GM19023 (cell line): ENCODE measurements at regions not wholly inside any gene's neighbourhood (a gene's known extent, or its start where the extent isn't known, plus 50 kb on each side); places are given as distances from the start of the nearest gene placed in this dataset.

ENCODE experiments used
- ATAC-seq: cut with Tn5 transposase; IDR thresholded peaks from one replicate; pipeline ENCODE4 v1.9.1; 2021; ENCODE audit warnings: mild to moderate bottlenecking, moderate library complexity; ENCODE audit not compliant: unreplicated experiment

DNA sequence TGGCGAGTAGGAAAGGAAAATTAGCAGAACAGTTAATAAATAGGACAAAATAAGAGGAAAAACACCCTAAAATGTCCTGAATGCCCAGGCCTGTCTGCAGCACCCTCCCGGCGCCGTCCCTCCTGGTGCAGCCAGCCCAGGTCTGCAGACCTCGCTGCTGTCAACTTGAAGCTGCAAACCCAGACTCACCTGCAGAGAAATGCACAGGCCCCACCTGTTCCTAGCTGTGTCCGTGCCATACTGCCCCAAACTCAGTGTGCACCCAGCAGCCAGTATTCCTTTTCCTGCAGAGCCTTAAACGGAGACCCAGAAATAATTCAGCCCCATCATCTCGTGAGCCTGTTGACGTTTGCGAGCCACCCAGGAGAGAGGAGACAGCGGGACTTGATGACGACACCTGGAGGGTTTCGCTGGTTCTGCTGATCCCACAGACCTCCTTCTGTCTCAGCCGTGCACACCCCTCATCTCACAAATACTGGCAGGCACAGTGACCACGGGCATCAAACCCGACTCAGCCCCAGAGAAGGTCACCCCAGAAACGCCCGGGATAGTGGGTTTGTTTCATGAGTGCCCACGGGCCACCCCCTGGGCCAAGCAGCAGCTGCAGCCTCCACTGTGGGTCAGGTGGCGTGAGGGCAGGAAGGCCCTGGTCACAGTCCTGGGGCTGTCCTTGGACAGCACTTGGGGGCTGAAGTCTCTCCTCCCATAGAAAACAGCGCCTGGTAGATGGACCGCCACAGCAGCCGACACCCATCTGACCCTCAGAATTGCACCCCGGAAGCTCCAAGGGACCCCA, 239.5 kb upstream of the SALL3 start:
- no peak for ATAC-seq

DNA sequence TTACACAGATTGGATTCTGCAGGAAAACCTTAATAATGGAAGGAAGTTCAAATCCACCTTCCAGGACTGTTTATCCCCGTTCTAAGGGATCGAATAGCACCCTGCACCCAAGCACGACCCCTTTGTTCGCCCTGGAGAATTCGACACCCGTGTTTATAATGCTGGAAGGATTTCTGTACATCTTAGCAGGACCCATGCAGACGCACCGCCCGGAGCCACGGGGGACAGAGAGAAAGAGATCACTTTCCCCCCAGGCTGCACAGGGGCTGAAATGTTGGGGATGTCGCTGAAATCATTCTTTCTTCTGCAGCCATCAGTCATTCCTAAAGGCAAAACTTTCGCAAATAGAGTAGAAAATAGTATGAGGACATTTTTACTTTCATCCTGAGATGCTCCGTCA, 238.7 kb upstream of the SALL3 start:
- ATAC-seq: no peak

DNA sequence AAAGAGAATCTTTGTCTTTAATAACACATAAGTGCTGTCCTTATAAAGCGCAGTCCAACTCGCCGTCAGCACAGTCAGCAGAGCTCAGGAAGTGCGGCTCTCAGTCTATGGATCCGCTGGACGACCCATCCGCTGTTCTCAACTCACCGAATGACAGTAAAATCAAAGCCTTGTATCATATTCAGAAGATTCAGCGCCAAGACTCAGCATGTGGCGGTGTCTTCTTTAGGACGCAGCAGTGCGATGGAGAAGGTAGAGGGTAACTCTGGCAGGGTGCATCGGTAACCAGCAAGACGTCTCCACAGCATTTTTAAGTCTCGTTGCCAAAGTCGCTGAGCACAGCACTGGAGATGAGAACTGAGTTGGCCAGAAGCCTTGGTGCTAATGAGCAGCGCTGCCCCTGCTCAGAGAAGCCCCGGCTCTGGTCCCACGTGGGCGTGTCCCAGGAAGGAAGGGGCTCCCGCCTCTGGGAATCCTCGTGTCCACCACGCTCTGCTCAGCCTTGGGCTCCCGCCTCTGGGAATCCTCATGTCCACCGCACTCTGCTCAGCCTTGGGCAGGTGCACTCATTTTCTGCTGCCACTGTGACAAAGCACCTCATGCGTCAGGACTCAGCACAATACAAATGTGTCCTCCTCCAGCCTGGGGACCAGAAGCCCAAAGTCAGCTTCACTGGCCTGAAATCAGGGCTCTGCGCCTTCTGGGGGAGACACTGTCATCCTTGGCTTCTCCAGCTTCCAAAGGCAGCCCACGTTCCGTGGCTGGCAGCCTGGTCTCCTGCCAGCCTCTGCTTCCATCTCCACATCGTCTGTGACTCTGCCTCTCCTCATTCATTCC, 238.0 kb upstream of the SALL3 start:
- no peak for ATAC-seq

DNA sequence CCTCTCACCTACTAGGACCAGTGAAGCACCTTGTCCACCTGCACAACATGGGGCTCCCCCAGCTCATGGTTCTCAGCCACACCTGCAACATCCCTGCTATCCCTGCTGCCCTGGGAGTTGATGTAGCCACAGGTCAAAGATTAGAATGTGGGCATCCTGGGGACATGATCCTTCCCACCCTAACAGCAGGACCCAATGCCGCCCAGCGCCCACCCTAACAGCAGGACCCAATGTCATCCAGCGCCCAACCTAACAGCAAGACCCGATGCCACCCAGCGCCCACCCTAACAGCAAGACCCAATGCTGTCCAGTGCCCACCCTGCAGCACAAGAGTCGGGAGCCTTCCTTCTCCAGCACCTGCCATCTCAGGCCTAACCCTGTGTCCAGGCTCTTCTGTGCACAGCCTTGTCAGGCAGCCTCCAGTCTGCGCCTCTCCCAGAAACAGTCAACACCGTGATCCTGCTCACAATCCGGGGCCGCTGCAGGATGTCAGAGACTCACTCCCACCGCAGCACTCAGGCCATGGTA, 237.3 kb upstream of the SALL3 start:
- no peak for ATAC-seq

DNA sequence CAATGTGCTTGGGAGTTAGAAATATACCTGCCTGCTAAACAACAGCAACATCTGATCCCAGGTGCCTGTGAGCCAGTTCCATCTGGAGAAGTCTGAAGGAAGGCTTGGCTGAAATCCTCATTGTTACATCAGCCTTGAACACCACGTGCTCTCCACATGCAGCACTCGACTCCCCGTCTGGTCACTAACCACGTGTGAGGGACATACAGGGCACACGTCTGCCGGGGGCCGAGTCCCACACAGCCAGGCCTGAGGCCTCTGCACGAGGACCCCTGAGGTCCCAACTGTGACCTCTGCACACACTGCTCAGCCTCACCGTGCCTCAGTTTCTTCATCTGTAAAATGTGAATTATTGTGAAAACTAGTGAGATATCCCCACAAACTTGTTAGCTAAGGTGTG, 236.5 kb upstream of the SALL3 start:
- no peak for ATAC-seq

DNA sequence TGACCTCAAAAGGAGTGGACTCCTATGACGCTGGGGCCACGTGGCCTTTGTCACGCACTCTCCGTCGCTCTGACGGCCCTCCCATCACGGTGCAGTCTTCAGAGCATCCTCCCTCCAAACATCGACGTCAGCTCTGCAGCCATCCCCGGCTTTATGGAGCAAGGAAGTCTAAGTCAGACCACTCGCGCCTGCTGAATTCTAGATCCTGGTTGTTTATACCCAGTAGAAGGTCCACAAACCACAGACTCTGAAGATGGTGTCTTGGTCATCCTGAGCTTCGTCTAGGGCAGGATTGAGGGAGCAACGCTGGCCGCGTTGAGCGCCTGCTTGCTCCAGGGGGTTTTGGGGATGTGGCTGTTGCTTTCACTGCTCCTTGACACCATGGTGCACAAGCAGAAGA, 228.0 kb upstream of the SALL3 start:
- ATAC-seq: no peak

DNA sequence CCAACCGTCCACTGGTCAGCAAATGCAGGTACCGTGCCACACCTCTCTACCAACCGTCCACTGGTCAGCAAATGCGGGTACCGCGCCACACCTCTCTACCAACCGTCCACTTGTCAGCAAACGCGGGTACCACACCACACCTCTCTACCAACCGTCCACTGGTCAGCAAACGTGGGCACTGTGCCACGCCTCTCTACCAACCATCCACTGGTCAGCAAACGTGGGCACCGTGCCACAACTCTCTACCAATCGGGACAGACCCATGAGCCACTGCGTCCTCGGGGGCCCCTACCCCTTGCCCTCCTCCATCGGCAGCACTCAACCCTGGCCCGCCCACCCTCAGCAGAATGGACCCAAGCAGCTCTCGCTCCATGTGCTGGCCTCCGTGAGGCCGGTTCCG, 226.4 kb upstream of the SALL3 start:
- ATAC-seq: no peak

DNA sequence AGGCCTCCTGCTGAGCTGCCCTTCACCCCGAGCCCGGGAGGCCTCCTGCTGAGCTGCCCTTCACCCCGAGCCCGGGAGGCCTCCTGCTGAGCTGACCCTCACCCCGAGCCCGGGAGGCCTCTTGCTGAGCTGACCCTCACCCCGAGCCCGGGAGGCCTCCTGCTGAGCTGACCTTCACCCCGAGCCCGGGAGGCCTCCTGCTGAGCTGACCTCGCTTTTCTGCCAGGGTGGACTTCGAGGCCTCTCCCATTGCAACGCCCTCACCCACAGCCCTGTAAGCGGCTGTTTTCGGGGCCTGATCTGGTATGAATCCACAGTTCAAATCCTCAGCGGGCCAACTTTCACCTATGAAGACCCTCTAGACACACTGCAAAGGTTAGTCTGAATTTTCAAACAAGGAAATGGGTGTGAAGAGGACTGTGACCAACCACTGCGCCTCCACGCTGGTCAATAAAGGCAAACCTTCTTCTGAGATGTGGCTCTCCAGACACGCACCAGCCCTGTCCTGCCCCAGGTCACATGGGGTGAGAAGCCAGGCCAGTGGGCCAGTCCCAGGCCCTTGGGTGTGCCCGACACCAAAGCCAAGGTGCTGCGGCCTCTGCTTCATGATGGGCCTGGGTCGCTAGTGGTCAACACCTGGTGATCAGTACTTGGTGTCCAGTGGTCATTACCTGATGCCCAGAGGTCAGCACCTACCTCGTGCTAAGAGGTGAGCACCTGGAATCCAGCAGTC, 225.1 kb upstream of the SALL3 start:
- ATAC-seq: no peak

DNA sequence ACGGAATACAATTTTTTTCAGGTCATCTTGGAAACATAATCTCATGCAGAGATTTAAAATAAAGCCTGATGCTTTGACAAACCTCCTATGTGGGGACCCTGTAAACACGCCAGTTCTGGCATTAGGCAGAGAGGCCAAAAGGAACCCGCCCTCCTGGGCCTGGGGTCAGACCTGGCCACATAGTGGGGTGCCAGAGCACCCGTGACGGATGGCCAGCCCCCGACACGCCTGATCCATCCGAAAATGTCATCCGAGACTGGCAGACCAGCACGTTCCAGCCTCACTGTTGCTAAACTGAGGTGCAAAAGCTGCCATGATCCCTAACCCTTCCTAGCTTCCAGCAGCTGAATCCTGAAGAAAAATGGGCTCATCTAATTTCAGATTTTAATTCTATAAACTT, 222.6 kb upstream of the SALL3 start:
- no peak for ATAC-seq

DNA sequence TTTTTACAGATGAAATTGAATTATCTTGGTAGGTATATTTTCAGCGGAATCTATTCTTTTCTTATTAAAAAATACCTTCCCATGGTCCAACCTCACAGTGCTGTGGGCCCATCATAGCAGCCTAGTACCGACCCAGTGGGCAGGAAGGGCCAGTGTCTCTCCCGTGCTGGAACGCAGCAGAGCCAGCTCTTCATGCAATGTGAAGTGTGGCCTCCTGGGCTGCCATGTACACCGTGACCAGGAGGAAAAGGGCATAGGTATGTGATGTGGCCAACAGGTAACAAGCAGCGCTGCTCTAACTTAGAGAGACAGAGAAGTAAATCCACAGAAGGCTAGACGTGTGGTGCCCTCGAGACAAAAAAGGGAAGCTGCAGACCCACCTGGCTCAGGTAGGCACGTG, 221.1 kb upstream of the SALL3 start:
- no peak for ATAC-seq

DNA sequence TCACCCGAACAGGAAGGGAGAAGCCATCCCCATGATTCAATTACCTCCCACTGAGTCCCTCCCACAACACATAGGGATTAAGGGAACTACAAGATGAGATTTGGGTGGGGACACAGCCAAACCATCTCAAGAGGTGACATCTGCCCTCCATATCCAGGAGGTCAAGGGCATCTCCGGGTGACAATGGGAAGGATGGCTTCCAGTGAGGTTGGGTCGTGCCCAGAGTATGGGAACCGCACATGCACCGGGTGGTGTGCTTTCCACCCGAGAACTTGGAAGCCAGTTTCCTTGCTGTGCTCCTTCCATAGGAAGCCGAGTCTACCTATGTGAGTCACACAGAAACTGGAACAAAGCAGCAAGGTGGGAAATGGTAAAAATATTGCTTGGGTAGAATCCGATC, 216.9 kb upstream of the SALL3 start:
- ATAC-seq: no peak

DNA sequence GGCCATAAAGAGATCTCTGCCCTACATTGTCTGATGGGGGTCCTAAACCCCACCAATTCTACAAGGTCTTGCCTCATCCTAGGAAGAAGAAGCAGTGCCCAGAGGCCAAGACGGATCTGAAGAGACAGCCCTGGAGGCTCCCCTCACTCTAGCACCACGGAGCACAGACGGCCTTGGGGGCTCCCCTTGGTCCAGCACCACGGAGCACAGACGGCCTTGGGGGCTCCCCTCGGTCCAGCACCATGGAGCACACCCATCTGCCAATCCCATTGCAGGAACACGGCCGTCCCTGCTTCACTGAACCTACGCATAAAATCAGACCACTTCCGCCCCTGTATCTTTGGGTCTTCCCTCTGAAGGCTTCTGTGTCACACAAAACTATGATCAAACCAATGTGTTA, 215.1 kb upstream of the SALL3 start:
- no peak for ATAC-seq

DNA sequence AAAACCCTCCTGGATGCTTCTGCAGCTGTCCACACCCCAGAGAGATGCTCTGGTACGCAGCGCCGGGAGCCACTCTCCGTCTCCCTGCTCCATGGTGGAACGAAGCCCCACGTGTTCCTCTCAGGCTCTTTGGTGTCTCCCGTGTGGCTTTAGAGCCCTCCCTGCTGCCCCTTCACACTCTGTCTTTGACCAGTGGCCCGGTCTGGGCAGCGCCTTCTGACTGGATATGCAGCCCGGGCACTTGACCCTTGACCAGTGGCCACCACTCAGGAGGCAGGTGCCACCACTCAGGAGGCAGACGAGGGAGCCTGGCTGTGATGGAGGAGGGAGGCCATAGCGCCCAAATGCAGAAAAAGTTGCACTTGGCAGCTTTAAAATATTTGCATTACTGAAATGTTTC, 214.5 kb upstream of the SALL3 start:
- no peak for ATAC-seq

DNA sequence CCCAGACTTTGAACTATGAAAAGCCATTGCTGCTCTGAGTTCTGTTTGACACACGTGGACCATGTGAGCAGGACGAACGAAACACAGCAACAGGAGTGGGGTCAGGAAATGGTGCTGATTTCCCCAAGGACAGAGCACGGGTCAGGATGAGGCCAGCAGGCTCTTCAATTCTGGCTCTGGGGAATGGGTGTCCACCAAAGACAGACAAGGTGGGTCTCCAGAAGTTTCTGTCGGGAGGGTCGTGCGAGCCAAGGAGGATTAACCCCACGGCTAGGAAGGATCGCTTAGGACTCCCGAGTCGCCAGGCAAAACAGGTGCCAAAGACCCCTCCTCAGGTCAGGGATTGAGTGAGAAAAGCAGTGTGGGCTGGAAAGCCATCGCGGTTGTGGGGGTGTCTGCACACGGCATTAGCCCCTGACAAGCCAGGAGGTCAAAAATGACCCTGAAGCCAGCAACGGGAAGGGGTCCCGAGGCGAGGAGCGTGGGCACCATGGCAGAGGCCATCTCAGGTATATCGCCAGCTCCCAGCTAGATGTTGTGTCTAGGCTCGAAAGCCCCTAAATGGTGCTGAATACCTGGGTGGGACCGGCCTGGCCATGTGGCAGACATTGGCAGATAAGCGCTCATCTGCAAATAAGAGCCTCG, 213.9 kb upstream of the SALL3 start:
- no peak for ATAC-seq

DNA sequence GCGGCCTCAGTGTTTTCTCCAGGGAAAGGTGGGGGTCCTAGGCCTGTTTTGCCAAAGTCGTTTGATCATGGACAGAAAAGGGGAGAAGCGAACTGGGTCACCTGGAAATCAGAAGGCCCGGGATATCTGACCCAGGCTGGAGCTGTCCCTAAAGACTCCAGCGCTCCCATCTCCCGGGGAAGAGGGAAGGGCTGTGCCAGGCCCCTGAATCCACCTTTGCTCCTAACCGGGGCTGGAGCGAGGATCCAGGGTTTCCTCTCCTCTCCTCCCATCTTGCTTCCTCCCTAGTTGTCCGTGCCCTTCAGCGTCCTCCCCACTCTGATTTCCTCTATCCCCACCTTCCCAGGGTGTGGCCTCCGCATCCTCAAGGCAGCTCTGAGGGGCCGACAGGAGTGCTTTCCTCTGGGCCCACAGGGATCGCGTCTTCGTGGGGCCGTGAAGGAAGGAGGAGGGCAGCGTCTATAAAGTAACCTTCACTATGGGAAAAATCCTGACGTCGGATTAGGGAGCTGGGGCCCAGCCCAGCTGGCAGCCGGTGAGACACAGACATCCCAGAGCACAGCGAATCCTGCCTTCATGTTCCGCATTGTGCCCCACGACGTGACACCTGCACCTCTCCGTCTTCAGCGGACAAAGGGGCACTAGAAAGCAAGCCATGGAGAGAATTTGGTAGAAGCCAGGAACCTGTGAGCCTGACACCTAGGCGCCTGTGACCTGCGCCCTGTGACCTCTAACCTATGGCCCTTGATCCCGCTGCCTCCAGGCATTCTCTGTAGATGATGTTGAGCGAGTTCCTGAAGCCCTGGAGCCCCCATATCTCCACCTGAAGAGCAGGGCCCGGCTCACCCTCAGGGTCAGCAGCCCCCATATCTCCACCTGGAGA, 212.7 kb upstream of the SALL3 start:
- ATAC-seq: no peak

DNA sequence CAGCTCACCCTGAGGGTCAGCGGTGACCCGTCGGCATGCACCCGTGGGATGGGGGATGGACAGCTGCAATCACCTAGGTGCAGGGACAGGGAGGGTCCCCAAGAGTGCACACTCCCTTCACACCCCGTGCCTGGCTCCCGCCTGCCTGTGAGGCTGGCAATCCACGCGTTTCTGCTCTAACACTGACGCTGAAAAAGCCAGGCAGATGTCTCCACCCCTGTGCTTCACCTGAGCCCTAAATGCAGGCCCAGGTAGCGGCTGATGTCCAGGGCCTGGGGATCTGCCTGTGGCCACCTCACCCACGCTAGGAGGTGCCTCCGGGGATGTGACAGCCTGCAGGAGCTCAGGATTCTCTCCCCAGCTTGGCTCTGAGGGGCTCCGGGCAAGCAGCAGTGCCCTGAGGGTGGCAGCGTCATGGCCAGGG, 212.0 kb upstream of the SALL3 start:
- no peak for ATAC-seq

DNA sequence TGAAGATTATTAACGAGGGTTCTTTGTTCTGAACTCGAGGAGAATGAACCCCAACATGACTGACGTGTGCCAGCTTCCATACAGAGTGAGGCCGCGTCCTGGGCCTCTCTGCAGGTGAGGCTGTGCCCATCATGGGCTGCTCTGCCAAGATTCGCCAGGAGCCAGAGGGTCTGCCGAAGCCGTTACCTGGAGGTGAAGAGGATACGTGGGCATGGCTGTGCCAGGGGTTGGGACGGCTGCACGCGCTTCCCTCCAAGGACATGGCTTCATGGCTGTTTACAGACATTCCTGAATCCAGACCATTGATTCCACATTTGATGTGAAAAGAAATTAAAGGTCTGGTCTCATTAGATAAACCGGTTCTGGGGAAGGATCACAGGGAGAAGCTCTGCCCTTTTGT, 211.4 kb upstream of the SALL3 start:
- ATAC-seq: no peak

DNA sequence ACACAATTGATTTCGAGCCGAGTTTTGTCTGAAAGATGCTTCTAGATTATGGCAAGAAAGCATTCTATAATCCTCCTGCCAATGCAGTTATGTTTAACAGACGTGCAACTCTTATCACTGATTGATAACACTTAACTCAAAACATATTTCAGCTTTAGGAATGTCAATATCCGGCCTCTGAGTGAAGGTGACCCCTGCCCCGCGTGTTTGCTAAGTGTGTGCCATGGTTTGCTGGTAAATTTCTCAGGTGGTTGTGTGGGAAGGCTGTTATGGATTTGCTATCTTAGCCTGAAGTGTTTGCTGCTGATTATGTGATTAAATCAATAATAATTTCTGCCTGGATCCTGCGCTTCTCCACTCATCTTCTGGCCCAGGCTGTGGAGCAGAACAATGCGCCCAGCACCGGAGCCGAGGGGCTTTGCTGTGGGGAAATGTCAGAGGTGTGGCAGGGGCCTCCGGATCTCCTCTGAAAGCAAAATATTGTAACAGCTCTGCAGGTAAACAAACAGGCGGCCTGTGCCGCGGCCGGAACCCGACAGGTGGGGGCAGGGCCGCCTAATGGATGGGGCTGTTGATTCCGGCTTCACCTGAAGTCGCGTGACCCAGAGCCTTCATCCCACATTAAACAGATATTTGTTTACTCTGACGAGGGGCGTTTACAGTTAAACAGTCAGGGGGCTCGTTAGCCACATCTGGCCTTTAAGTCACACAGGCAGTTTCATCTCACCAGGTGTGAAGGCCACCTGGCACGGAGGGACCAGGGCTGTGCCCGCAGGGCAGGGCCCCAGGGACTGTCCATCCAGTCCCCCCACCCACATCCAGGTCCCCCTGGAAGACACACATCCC, 210.7 kb upstream of the SALL3 start:
- no peak for ATAC-seq

DNA sequence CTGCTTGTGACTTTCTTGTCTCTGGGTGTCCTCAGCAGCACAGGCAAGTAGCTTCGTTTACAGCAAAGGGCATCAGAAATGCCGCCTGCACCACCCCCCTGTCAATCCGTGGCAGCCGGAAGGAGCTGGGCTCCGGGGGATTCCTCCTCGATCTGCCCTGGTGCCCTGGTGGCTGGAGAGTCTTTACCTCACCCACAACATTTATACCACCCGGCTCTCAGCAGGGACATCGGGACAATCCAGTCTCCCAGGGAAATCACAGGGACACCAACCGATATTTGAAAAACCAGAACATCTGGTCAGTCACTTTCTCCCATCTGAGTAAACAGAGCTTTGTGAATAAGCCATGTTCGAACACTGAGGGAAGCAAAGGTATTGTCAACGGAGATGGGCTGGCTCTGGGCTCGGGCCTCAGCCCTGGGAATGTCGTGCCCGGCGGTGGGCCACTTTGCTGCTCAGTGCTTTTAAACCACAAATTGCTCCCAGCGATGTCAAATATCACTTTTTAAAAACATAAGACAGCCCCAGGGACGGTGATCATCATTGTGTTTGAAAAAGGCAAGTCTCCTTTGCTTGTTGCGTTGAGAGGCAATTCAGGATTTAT, 210.0 kb upstream of the SALL3 start:
- no peak for ATAC-seq
